H1 (cell line): ENCODE measurements at regions not wholly inside any gene's neighbourhood (a gene's known extent, or its start where the extent isn't known, plus 50 kb on each side); places are given as distances from the start of the nearest gene placed in this dataset.

Experiments
- ATF3 ChIP-seq: IDR thresholded peaks from 2 replicates; pipeline ENCODE4 v1.6.1; 2011; ENCODE audit warnings: low read depth, mild to moderate bottlenecking, low read length; ENCODE audit not compliant: insufficient read depth
- CBX5 ChIP-seq: fragments of 300-800, 300-1000 bp; sonication (generic); IDR thresholded peaks from 2 replicates; pipeline ENCODE4 v1.7.1; 2016; ENCODE audit warnings: antibody characterized with exemption, low read length, low read depth
- GABPA ChIP-seq: IDR thresholded peaks from 2 replicates; pipeline ENCODE4 v1.6.1; 2011; ENCODE audit warnings: mild to moderate bottlenecking, low read length, moderate library complexity, borderline replicate concordance; ENCODE audit not compliant: insufficient read depth
- KDM1A ChIP-seq: fragments of 200-600, 300-600 bp; sonication (generic); IDR thresholded peaks from 2 replicates; pipeline ENCODE4 v1.7.1; 2016; ENCODE audit warnings: mild to moderate bottlenecking, low read length, borderline replicate concordance
- MAFK ChIP-seq: IDR thresholded peaks from 2 replicates; pipeline ENCODE4 v1.6.1; 2012; ENCODE audit warnings: low read depth, mild to moderate bottlenecking, improper control_type of control experiment, low read length
- NANOG ChIP-seq: IDR thresholded peaks from 2 replicates; pipeline ENCODE4 v1.6.1; 2011; ENCODE audit warnings: low read length, low read depth, mild to moderate bottlenecking, inconsistent platforms; ENCODE audit not compliant: insufficient read depth, poor library complexity, severe bottlenecking
- RBBP5 ChIP-seq: IDR thresholded peaks from 2 replicates; pipeline ENCODE4 v1.7.1; 2012; ENCODE audit warnings: low read depth, mild to moderate bottlenecking, inconsistent platforms, low read length, moderate library complexity, borderline replicate concordance
- RFX5 ChIP-seq: IDR thresholded peaks from 2 replicates; pipeline ENCODE4 v1.6.1; 2011; ENCODE audit warnings: low read depth, low read length, improper control_type of control experiment, borderline replicate concordance
- RXRA ChIP-seq: IDR thresholded peaks from 2 replicates; pipeline ENCODE4 v1.6.1; 2011; ENCODE audit warnings: low read depth, mild to moderate bottlenecking, low read length, moderate library complexity; ENCODE audit not compliant: insufficient read depth
- TAF7 ChIP-seq: optimal IDR thresholded peaks from 2 replicates; pipeline ENCODE3; 2011; ENCODE audit warnings: low read depth, mild to moderate bottlenecking, inconsistent platforms, low read length, moderate library complexity, borderline replicate concordance

GRCh38 chr1:228860911-228861831, 125.9 kb downstream of the RHOU start (continued):
- TF ChIP-seq CBX5 (no peak), MAFK (no peak), RFX5 (no peak), TAF7 (no peak), GABPA (no peak), KDM1A (no peak), ATF3 (no peak), NANOG (no peak), RBBP5 (no peak), RXRA (no peak)
